Colonic mucosa (tissue), 4 donors: ENCODE measurements at regions not wholly inside any gene's neighbourhood (a gene's known extent, or its start where the extent isn't known, plus 50 kb on each side); places are given as distances from the start of the nearest gene placed in this dataset.

ENCODE experiments used
- DNase-seq: peaks from one replicate; pipeline ENCODE4 v3.0.0-alpha.2; 2020
- H3K27ac ChIP-seq: fragments of 200-600 bp; one replicate; pipeline ENCODE4 v1.8.0; 2021
- H3K27me3 ChIP-seq: fragments of 200-600 bp; one replicate; pipeline ENCODE4 v1.8.0; 2021
- H3K36me3 ChIP-seq: fragments of 200-600 bp; one replicate; pipeline ENCODE4 v1.8.0; 2021
- H3K4me1 ChIP-seq: fragments of 200-600 bp; one replicate; pipeline ENCODE4 v1.8.0; 2021; ENCODE audit warnings: mild to moderate bottlenecking
- H3K4me3 ChIP-seq: fragments of 200-600 bp; one replicate; pipeline ENCODE4 v1.8.0; 2021
- H3K9ac ChIP-seq, 2 donors: one replicate each; pipeline ENCODE4 v1.7.0; 2013; ENCODE audit warnings: control low read depth in 2 of 2, low read depth in 2 of 2, low read length in 2 of 2
- H3K9me3 ChIP-seq: fragments of 200-600 bp; one replicate; pipeline ENCODE4 v1.8.0; 2021
- CTCF ChIP-seq: fragments of 200-600 bp; IDR thresholded peaks from one replicate; pipeline ENCODE4 v1.8.0; 2022; ENCODE audit warnings: antibody characterized with exemption, mild to moderate bottlenecking
- intact Hi-C: fragments of 100-400 bp; cut with DNase I; formaldehyde crosslinking; loops from one replicate; pipeline ENCODE4 v1.14.1; 2022
- donor health status: healthy.
- donor health status: DM: no; HTN: no; CAD: no.
- donor health status: DM: no; HTN: no; CAD: no.

GRCh38 chr1:17952506-17952905, 155.1 kb upstream of the IGSF21 start:
- no peaks in the 10 kb centered on the region for H3K27me3 ChIP-seq
- no peaks in the 10 kb centered on the region for H3K9me3 ChIP-seq
- no peak for TF ChIP-seq CTCF
- no peaks in the 10 kb centered on the region for H3K36me3 ChIP-seq
- no peak for DNase-seq
- no peak overlapping the region for H3K27ac ChIP-seq
- intact Hi-C loops: no loop called here
- no peak overlapping the region for H3K9ac ChIP-seq
- no peak overlapping the region for H3K4me3 ChIP-seq
- H3K4me1 ChIP-seq: no peaks in the 10 kb centered on the region

- Histone ChIP-seq H3K4me3 (no peak overlapping the region), H3K4me1 (no peaks in the 10 kb centered on the region), H3K27ac (no peak overlapping the region), H3K27me3 (no peaks in the 10 kb centered on the region), H3K9me3 (no peaks in the 10 kb centered on the region), H3K36me3 (no peaks in the 10 kb centered on the region), H3K9ac (no peak overlapping the region)
- no peak for TF ChIP-seq CTCF
- intact Hi-C loops: no loop called here
- DNase-seq: no peak
Observed at GRCh38 chr1:17953921-17954320, 153.7 kb upstream of the IGSF21 start.

GRCh38 chr1:17955302-17956285, 152.0 kb upstream of the IGSF21 start:
- no peak for DNase-seq
- Histone ChIP-seq H3K27ac (no peak overlapping the region), H3K9me3 (no peaks in the 10 kb centered on the region), H3K4me1 (no peaks in the 10 kb centered on the region), H3K4me3 (no peak overlapping the region), H3K36me3 (no peaks in the 10 kb centered on the region), H3K9ac (no peak overlapping the region), H3K27me3 (no peaks in the 10 kb centered on the region)
- TF ChIP-seq CTCF: no peak
- intact Hi-C loops: no loop called here

- Histone ChIP-seq H3K27ac (no peak overlapping the region), H3K9ac (no peak overlapping the region), H3K4me1 (no peaks in the 10 kb centered on the region), H3K9me3 (no peaks in the 10 kb centered on the region), H3K27me3 (no peaks in the 10 kb centered on the region), H3K4me3 (no peak overlapping the region), H3K36me3 (no peaks in the 10 kb centered on the region)
- DNase-seq: no peak
- TF ChIP-seq CTCF: no peak
- intact Hi-C loops: no loop called here
Observed at GRCh38 chr1:17957588-17958267, 149.9 kb upstream of the IGSF21 start.

GRCh38 chr1:17958704-17959103, 148.9 kb upstream of the IGSF21 start:
- H3K4me1 ChIP-seq: no peaks in the 10 kb centered on the region
- H3K4me3 ChIP-seq: no peak overlapping the region
- no peaks in the 10 kb centered on the region for H3K36me3 ChIP-seq
- intact Hi-C loops: no loop called here
- no peak for DNase-seq
- no peak overlapping the region for H3K9ac ChIP-seq
- TF ChIP-seq CTCF: no peak
- H3K27me3 ChIP-seq: no peaks in the 10 kb centered on the region
- H3K27ac ChIP-seq: no peak overlapping the region
- H3K9me3 ChIP-seq: no peaks in the 10 kb centered on the region
